ENCODE measurements at regions not wholly inside any gene's neighbourhood (a gene's known extent, or its start where the extent isn't known, plus 50 kb on each side); places are given as distances from the start of the nearest gene placed in this dataset.
A peak's percentile ranks its signal among the peaks of the same experiment; 100 is the strongest.

DNA sequence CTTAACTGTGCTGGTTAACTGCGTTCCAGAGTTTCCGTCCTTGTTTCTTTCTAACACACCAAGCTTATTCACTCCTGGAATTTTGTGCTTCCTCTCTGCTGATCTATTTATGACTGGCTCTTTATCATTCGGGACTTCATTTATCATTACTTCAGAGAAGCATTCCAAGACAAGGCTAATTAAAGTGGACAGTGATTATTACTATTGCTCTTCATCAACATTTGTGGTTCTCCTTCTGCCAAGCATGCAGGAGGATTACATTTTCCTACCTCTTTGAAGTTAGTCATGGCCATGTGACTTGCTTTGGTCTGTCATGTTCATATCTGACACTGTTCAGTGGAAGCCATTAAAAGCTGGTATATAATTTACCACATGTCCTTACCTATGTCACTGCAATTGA is 172.4 kb upstream of the AGR3 start:
- DNase-seq: no peak

GRCh38 chr7:17054836-17055235 is 173.1 kb upstream of the AGR3 start:
- DNase-seq: no peak

DNA sequence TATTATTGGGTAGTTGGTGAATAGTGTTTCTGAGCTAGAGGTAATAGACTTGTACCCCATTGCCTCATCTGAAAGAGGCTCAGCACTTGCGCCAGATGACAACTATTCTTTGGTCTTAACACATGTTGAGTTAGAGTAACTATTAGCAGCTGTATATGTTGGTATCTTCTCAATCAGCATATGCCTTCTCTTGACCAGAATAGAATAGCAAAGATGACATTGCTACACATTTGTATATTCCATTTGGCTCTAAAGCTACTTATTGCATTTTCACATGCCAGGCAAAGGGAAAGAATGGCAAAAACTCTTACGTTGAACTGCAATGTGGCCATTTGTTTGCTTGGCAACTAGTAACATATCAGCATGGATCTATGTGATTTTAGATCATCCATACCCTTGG is 173.8 kb upstream of the AGR3 start:
- no peak for DNase-seq

- no peak for DNase-seq
Observed at GRCh38 chr7:17056491-17057142, 174.8 kb upstream of the AGR3 start.

DNA sequence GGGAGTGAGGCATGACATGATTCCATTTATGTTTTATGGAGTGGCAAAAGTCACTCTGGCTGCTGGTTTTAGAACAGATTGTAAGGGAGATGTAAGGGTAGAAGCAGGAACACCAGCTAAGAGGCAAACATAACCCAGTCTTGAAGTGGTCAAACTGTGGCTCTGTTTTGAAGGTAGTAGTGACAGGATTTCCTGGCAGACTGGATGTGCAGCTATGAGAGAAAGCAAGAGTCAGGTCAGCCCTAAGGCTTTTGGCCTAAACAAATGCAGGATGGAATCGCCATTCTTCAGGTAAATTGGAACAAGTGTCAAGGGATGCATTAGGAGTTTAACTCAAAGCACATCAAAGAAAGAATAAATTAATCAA is 175.3 kb upstream of the AGR3 start:
- no peak for DNase-seq

DNA sequence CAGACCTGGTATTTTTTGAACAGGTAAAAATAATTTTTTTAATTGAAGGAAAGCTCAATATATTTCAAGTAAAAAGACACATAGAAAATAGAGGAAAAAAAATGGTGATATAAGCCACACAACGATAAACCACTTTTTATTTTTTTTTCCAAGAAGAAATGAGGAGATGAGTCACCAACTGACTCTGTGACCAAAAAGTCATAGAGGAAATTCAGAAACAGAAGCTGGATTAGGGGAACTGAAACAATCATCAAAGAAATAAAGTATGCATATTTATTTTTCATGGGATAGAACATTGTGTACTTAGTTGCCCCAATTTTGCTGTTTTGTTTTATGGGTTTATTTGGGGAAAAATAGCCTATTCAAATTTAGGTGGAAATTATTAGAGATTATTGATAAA is 176.8 kb upstream of the AGR3 start:
- DNase-seq: no peak

DNA sequence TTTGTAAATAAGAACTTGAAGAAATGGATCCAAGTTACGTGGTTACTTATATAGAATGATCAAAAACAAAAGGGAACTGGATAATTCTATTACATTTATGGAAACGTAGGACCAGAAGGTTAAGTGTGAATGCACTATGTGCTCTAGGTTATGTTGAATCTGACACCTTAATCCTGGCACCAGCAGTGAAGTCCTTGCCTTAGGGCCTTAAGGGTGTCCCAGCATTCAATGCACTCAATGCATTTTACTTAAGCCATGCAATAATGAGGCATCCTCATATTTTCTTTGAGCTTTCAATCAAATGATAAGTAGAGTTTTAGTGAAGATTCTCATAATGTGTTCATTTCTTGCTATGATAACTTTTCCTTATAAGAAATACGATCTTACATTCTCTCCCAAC is 178.3 kb upstream of the AGR3 start:
- no peak for DNase-seq

- no peak for DNase-seq
Observed at GRCh38 chr7:17061443-17061842, 179.7 kb upstream of the AGR3 start.

GRCh38 chr7:17062151-17063044 is 180.6 kb upstream of the AGR3 start:
- no peak for DNase-seq

DNA sequence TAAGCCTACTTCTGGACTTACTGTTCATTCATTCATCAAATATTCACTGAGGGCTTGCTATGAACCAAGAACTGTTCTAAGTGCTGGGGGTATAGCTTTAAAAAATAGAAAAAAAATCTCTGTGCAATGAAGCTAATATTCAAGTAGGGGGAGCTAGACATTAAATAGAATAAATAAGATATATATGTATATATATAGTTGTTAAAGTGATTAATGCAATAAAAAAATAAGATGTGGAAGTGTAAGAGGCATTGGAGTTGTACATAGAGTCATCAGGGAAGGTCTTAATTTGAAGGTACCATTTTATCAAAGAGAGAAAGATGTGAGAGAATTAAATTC is 181.2 kb upstream of the AGR3 start:
- DNase-seq: no peak

- DNase-seq: no peak
Observed at GRCh38 chr7:17067691-17068090, 185.9 kb upstream of the AGR3 start.

- DNase-seq: no peak
Observed at GRCh38 chr7:17069146-17069545, 187.4 kb upstream of the AGR3 start.

- DNase-seq: no peak
Observed at GRCh38 chr7:17070231-17070708, 188.5 kb upstream of the AGR3 start.

DNA sequence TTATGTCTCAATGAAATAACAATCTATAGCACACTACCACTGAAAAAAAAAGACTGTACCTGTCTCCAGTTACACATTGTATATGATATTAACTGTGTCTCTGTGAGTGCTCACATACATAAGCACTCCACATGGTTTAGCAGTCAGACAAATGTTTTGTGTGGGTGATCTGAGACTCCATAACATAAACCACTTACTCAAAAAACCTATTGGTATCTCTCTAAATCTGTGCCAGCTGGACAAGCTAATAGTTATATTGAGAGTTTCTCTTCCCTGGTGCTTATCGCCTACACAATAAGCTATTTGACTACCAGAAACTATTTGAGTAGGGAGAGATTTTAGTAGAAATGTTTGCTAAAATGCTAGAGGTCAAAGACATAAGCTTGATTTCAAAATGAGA is 190.1 kb upstream of the AGR3 start:
- no peak for DNase-seq

GRCh38 chr7:17075601-17076255 is 193.9 kb upstream of the AGR3 start:
- no peak for DNase-seq

DNA sequence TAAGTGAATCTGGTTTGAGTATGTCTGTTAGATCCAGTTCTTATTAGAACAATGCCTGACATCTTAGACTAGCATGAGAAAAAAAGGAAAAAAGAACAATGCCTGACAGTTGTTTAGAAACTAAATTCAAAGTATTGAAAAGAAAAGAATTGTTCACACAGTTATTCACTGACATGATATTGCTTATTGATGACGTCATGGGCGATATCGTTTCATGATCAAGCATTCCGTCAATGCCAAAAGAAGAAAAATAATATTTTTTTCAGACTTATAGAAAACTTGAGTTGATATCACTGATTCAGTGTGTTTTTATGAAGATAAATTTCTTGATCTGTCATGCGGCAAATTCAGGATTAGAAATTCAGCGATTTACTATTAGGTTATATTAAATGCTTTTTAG is 196.5 kb upstream of the AGR3 start:
- no peak for DNase-seq

- no peak for DNase-seq
Observed at GRCh38 chr7:17083392-17084165, 201.8 kb upstream of the AGR3 start.

- DNase-seq: no peak
Observed at GRCh38 chr7:17084166-17084475, 202.3 kb upstream of the AGR3 start.

DNA sequence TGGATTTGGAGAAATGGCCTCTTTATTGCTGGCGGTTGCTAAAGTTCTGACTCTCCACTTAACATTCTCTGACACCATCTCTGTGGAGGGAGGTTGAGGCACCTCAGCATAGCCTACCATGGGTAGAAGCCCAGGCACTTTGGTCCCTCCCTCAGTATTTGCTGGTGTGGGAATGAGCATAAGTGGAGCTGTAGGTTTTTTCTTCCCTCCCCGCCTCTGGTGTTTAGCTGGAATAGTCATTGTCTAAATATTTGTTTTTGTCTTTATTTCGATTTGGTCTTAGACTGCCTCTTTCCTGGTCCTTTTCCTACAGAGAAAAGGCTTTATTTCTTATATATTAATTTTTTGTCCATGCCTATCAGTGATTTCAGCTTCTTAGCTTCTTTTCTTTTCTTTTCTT is 203.4 kb upstream of the AGR3 start:
- DNase-seq: no peak

DNA sequence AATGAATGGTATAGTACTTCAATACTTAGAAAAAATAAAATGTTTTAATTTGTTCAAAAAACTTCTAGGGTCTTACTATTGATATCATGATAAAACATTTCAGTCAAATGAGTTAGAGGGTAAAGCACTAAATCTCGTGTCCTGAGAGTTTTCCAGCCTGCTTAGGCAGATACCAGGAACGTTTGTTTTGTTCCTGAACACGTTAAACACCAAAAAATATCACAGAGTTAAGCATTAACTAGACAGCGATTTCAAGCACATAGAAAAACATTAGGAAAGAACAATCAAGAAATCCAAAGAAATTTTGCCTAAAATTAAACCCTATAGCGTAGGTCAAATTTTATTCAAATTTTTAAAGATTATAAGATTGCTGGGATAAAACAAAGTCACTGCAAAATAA is 204.6 kb upstream of the AGR3 start:
- no peak for DNase-seq

DNA sequence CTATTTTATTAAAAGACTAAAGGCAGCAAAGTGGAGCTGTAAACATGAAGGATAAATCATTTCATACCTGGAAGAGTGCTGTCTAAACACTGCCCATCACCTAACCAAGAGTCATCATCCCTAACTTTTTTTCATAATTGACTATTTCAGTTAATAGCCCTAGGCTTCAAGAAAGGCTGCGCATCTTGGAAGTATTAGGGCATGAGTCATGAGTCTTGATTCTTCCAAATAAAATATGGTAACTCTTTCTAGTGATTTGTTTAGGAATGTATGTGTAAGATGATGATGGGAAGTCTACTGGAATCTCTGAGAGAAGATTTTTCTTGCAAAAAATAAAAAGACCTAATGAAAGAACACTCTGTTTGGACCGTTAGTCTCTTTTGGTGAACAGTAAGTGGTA is 207.7 kb upstream of the AHR start:
- DNase-seq: no peak

- no peak for DNase-seq
Observed at GRCh38 chr7:17093461-17093860, 205.0 kb upstream of the AHR start.

DNA sequence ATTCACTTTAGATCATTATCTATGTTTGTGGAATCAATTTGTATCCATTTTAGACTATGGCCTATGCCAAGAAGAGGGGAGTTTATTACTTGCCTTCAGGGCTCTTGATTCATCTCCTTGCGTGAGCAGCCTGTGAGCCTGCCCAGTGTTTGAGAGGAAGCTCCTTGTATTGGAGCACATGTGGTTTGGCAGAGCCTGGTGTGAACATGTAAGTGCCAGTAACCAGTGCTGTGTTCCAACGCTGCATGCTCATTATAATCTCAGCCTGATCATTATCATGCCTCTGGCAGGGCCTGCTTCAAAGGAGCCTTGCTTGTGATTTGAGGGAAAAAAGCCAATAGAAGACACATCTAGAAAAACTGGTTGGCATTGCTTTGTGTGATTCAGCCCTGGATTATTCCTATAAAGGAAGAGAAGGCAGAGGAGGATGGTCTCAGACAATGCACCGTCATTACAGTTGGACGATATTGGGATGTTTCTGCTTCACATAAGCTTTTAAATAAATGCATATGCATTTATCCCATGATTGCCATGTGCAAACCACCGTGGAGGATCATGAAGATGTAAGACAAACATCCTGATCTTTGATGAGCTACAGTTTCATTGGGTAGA is 203.4 kb upstream of the AHR start:
- peak; percentile 14 for DNase-seq

Data from eye (tissue), 1 donor.